ENCODE measurements at regions not wholly inside any gene's neighbourhood (a gene's known extent, or its start where the extent isn't known, plus 50 kb on each side); places are given as distances from the start of the nearest gene placed in this dataset.

- H3K36me3 ChIP-seq (ENCODE audit: low read depth, low read length), result no peaks in the 10 kb centered on the region
- no peaks in the 10 kb centered on the region for H3F3A ChIP-seq (ENCODE audit: low read length, unreplicated experiment)
- H2AFZ ChIP-seq (ENCODE audit: low read length), result no peak overlapping the region
- no peak overlapping the region for H3K4me2 ChIP-seq (ENCODE audit: low read length)
- H3K4me1 ChIP-seq (ENCODE audit: insufficient read depth, low read length), result no peaks in the 10 kb centered on the region
- ChIA-PET CTCF (no interaction called here), POLR2A (ENCODE audit: unreplicated experiment) (no interaction called here)
- H3K27ac ChIP-seq (ENCODE audit: low read length), result no peak overlapping the region
- intact Hi-C loops (cut with micrococcal nuclease), result no loop called here
- TF ChIP-seq EZH2 (IDR thresholded peaks at IDR 0.05; ENCODE audit: low read length, unreplicated experiment), result no peak
- no peak for TF ChIP-seq CTCF (conservative IDR thresholded peaks at IDR 0.05; ENCODE audit: low read depth, low read length)
- no peak for TF ChIP-seq EZH2phosphoT487 (IDR thresholded peaks at IDR 0.05; ENCODE audit: borderline replicate concordance, low read length)
- no peak overlapping the region for H3K9ac ChIP-seq (ENCODE audit: low read length)
- no peaks in the 10 kb centered on the region for H3K27me3 ChIP-seq (ENCODE audit: low read length)
- no peaks in the 10 kb centered on the region for H3K9me3 ChIP-seq (ENCODE audit: low read length)
- H4K20me1 ChIP-seq (ENCODE audit: low read length), result no peaks in the 10 kb centered on the region
- no peaks in the 10 kb centered on the region for H3K79me2 ChIP-seq (ENCODE audit: low read length)
- peak; percentile 11 for DNase-seq
- H3K9me2 ChIP-seq (replicated peaks; ENCODE audit: low read length), result no peaks in the 10 kb centered on the region
- BruUV-seq (replicated peaks), result no TSS peak
- no peak for ATAC-seq
- no peak overlapping the region for H3K4me3 ChIP-seq (ENCODE audit: low read length)
These were observed 1339.4 kb downstream of the EFNB2 start for GRCh38 chr13:105196052-105196451.

GRCh38 chr13:105193026-105193425, 1342.4 kb downstream of the EFNB2 start:
- Histone ChIP-seq H4K20me1 (ENCODE audit: low read length) (no peaks in the 10 kb centered on the region), H3K9me3 (ENCODE audit: low read length) (no peaks in the 10 kb centered on the region), H3K4me1 (ENCODE audit: insufficient read depth, low read length) (no peaks in the 10 kb centered on the region), H3K27ac (ENCODE audit: low read length) (no peak overlapping the region), H3K9ac (ENCODE audit: low read length) (no peak overlapping the region), H3K9me2 (replicated peaks; ENCODE audit: low read length) (no peaks in the 10 kb centered on the region), H3F3A (ENCODE audit: low read length, unreplicated experiment) (no peaks in the 10 kb centered on the region), H3K4me3 (ENCODE audit: low read length) (no peak overlapping the region), H3K4me2 (ENCODE audit: low read length) (no peak overlapping the region), H3K79me2 (ENCODE audit: low read length) (no peaks in the 10 kb centered on the region), H2AFZ (ENCODE audit: low read length) (no peak overlapping the region), H3K36me3 (ENCODE audit: low read depth, low read length) (no peaks in the 10 kb centered on the region), H3K27me3 (ENCODE audit: low read length) (no peaks in the 10 kb centered on the region)
- ChIA-PET CTCF (no interaction called here), POLR2A (ENCODE audit: unreplicated experiment) (no interaction called here)
- no TSS peak for BruUV-seq (replicated peaks)
- TF ChIP-seq EZH2 (IDR thresholded peaks at IDR 0.05; ENCODE audit: low read length, unreplicated experiment), result no peak
- no peak for TF ChIP-seq CTCF (conservative IDR thresholded peaks at IDR 0.05; ENCODE audit: low read depth, low read length)
- no peak for TF ChIP-seq EZH2phosphoT487 (IDR thresholded peaks at IDR 0.05; ENCODE audit: borderline replicate concordance, low read length)
- DNase-seq, result no peak
- intact Hi-C loops (cut with micrococcal nuclease), result no loop called here
- ATAC-seq, result no peak

GRCh38 chr13:105184201-105184600, 1351.3 kb downstream of the EFNB2 start:
- Histone ChIP-seq H3K36me3 (ENCODE audit: low read depth, low read length) (no peaks in the 10 kb centered on the region), H3K9me2 (replicated peaks; ENCODE audit: low read length) (no peaks in the 10 kb centered on the region), H3K4me3 (ENCODE audit: low read length) (no peak overlapping the region), H3K9ac (ENCODE audit: low read length) (no peak overlapping the region), H3K4me2 (ENCODE audit: low read length) (no peak overlapping the region), H3K27me3 (ENCODE audit: low read length) (no peaks in the 10 kb centered on the region), H3K9me3 (ENCODE audit: low read length) (no peaks in the 10 kb centered on the region), H3K27ac (ENCODE audit: low read length) (no peak overlapping the region), H3F3A (ENCODE audit: low read length, unreplicated experiment) (no peaks in the 10 kb centered on the region), H3K4me1 (ENCODE audit: insufficient read depth, low read length) (no peaks in the 10 kb centered on the region), H2AFZ (ENCODE audit: low read length) (no peak overlapping the region), H3K79me2 (ENCODE audit: low read length) (no peaks in the 10 kb centered on the region), H4K20me1 (ENCODE audit: low read length) (no peaks in the 10 kb centered on the region)
- no peak for ATAC-seq
- BruUV-seq (replicated peaks), result no TSS peak
- ChIA-PET CTCF (no interaction called here), POLR2A (ENCODE audit: unreplicated experiment) (interaction anchor here (0.6 kb wide), 1 partner anchor 1588 kb away, joined by 3 read pairs; no protein-coding TSS in a partner anchor)
- TF ChIP-seq EZH2 (IDR thresholded peaks at IDR 0.05; ENCODE audit: low read length, unreplicated experiment) (no peak), CTCF (conservative IDR thresholded peaks at IDR 0.05; ENCODE audit: low read depth, low read length) (no peak), EZH2phosphoT487 (IDR thresholded peaks at IDR 0.05; ENCODE audit: borderline replicate concordance, low read length) (no peak)
- DNase-seq, result no peak
- intact Hi-C loops (cut with micrococcal nuclease), result no loop called here
